ENCODE measurements at regions not wholly inside any gene's neighbourhood (a gene's known extent, or its start where the extent isn't known, plus 50 kb on each side); places are given as distances from the start of the nearest gene placed in this dataset.

- H3K27me3 Mint-ChIP-seq (ENCODE audit: low read depth), result no peaks in the 10 kb centered on the region
- no peaks in the 10 kb centered on the region for H3K4me1 Mint-ChIP-seq (ENCODE audit: low read depth)
- H3K9me3 Mint-ChIP-seq, result peaks cover 8% of the 10 kb centered on the region
- no peaks in the 10 kb centered on the region for H3K36me3 Mint-ChIP-seq (ENCODE audit: low read depth)
- no peak for DNase-seq (ENCODE audit: low spot score)
- H3K27ac Mint-ChIP-seq, result no peak overlapping the region
- no peak overlapping the region for H3K4me3 Mint-ChIP-seq
These were observed 707.7 kb upstream of the EPHA6 start for GRCh38 chr3:96106701-96107100.

Data from T-helper 2 cell treated with Interferon-gamma antibody and Interleukin-4, amounts not matched to agents 5 μg/mL and 100 μg/mL, for 36 hours (primary cell).